SKM-1 treated with dmso at 0.1 percent for 144 hours (cell line): ENCODE measurements at regions not wholly inside any gene's neighbourhood (a gene's known extent, or its start where the extent isn't known, plus 50 kb on each side); places are given as distances from the start of the nearest gene placed in this dataset.
"Not testable (repeated sequence)": the region's sequence is repeated elsewhere in the genome, so short reads cannot be mapped to it uniquely, and the experiment has no call there.

Source experiments
- DNase-seq: peaks from one replicate; lab custom pipeline; 2025; ENCODE audit not compliant: unreplicated experiment; lab: John Stamatoyannopoulos, UW

GRCh38 chr5:15105799-15106393 lies 234.3 kb upstream of the ANKH start:
- DNase-seq: peak; percentile 21

- DNase-seq: no peak
Observed at GRCh38 chr5:15103864-15104263, 232.3 kb upstream of the ANKH start.

- no peak for DNase-seq
Observed at GRCh38 chr5:15103130-15103529, 231.6 kb upstream of the ANKH start.

- no peak for DNase-seq
Observed at GRCh38 chr5:15097552-15097951, 226.0 kb upstream of the ANKH start.

- DNase-seq: not testable (repeated sequence)
Observed at GRCh38 chr5:15096686-15097085, 225.1 kb upstream of the ANKH start.

- no peak for DNase-seq
Observed at GRCh38 chr5:15092801-15093200, 221.2 kb upstream of the ANKH start.

GRCh38 chr5:15085671-15086070 lies 214.1 kb upstream of the ANKH start:
- no peak for DNase-seq

GRCh38 chr5:15082096-15082495 lies 210.5 kb upstream of the ANKH start:
- no peak for DNase-seq

GRCh38 chr5:15080219-15080618 lies 208.6 kb upstream of the ANKH start:
- no peak for DNase-seq

- DNase-seq: no peak
Observed at GRCh38 chr5:15079566-15079965, 208.0 kb upstream of the ANKH start.

GRCh38 chr5:15074651-15075050 lies 203.1 kb upstream of the ANKH start:
- DNase-seq: no peak

GRCh38 chr5:15073453-15073852 lies 201.9 kb upstream of the ANKH start:
- DNase-seq: no peak

GRCh38 chr5:15070907-15071306 lies 199.3 kb upstream of the ANKH start:
- DNase-seq: no peak

- no peak for DNase-seq
Observed at GRCh38 chr5:15069407-15069905, 197.9 kb upstream of the ANKH start.

- DNase-seq: no peak
Observed at GRCh38 chr5:15065091-15065490, 193.5 kb upstream of the ANKH start.

- no peak for DNase-seq
Observed at GRCh38 chr5:15064396-15064795, 192.8 kb upstream of the ANKH start.

GRCh38 chr5:15056988-15057592 lies 185.5 kb upstream of the ANKH start:
- DNase-seq: no peak

- DNase-seq: no peak
Observed at GRCh38 chr5:15044521-15044920, 172.9 kb upstream of the ANKH start.

GRCh38 chr5:15037247-15037908 lies 165.8 kb upstream of the ANKH start:
- no peak for DNase-seq

- no peak for DNase-seq
Observed at GRCh38 chr5:15034379-15034778, 162.8 kb upstream of the ANKH start.

GRCh38 chr5:15031180-15031579 lies 159.6 kb upstream of the ANKH start:
- DNase-seq: no peak

- no peak for DNase-seq
Observed at GRCh38 chr5:15027764-15028163, 156.2 kb upstream of the ANKH start.
